HG03175 (cell line): ENCODE measurements at regions not wholly inside any gene's neighbourhood (a gene's known extent, or its start where the extent isn't known, plus 50 kb on each side); places are given as distances from the start of the nearest gene placed in this dataset.
"Not testable (repeated sequence)": the region's sequence is repeated elsewhere in the genome, so short reads cannot be mapped to it uniquely, and the experiment has no call there.

Source experiments
- ATAC-seq: cut with Tn5 transposase; IDR thresholded peaks from one replicate; pipeline ENCODE4 v1.9.1; 2021; ENCODE audit warnings: mild to moderate bottlenecking, moderate library complexity; ENCODE audit not compliant: unreplicated experiment

DNA sequence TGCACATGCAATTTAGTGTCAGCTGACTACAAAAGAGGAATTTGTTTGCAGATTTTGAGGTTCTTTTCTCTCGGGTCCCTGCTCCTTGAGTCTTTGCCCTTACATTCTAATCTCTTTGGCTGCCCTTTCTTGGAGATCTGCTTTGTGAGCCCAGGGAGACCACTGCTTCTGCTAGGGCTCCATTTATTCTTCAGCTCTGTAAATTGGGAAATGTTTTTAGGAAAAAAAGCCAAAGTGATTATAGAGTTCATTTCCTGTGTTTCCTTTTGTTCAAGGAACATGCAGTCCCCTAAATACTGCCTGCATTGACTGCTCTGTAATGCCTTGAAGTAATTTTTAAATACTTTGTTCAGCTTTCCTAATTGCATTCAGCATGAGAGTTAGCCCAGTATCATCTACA, 197.4 kb downstream of the CSNK1G3 start:
- no peak for ATAC-seq

DNA sequence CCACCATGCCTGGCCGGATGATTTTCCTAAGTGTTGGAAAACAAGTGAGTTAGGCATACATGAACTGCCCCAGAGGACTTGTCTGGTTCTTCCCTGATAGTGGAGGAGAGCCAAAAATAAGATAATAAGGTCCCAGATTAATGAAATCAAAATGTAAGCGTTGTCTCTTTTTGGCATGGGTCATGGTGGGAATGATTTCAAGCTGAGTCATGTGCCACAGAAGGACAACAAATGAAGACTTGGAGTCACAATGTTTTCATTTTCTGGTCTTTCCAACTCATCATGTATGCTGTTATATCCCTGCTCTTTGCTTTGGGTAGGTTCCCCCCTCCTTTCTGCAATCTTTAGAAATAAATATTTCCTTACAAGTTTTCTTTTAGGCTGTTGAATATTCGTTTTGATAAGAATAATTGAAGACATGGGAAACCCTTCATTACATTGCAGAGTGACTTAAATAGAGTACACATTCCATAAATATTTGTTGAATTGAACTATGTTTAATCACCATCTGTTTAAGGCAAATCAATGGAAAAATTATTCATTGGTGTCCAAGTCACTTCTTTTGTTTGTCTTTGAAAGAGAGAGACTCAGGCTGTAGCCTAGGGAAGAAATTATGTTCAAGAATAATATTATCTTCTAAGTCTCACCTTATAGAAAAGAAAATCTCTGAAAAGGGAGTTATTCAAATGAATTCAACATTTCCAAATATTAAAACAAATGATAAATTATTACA, 196.3 kb downstream of the CSNK1G3 start:
- no peak for ATAC-seq

DNA sequence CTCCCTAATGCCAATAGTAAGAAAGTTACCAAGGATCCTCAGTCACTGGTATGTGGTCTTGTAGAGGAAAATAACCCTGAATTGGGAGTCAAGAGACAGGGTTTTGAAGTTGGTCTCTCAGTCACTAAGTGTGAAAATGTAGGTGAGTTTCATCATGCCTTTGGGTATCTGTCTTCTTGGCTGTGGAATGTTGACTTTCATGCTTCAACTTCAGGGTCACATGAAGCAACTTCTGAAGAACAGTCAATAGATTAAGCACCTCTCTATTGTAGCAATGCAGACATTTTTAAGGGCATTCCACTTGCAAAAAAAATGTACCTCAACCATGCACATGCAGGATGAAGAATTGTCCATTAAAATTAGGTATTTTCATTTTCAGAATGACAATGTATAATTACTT, 194.6 kb downstream of the CSNK1G3 start:
- ATAC-seq: no peak

DNA sequence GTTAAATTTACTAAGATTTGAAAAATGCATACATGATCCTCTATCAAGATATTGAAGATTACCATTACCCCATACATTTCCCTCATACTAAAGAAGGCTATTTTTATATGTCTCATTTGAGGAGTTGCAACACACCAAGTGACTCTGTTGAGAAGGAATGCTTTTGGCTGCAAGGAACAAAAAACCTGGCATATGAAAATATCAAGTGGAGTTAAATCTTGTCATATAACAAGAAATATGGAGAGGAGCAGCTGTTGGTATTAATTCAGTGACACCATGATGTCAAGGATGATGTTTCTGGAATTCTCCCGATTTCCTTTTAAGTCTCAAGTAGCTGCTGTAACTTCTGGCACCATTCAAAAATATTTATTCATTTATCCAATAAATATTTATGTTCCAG, 193.8 kb downstream of the CSNK1G3 start:
- no peak for ATAC-seq

DNA sequence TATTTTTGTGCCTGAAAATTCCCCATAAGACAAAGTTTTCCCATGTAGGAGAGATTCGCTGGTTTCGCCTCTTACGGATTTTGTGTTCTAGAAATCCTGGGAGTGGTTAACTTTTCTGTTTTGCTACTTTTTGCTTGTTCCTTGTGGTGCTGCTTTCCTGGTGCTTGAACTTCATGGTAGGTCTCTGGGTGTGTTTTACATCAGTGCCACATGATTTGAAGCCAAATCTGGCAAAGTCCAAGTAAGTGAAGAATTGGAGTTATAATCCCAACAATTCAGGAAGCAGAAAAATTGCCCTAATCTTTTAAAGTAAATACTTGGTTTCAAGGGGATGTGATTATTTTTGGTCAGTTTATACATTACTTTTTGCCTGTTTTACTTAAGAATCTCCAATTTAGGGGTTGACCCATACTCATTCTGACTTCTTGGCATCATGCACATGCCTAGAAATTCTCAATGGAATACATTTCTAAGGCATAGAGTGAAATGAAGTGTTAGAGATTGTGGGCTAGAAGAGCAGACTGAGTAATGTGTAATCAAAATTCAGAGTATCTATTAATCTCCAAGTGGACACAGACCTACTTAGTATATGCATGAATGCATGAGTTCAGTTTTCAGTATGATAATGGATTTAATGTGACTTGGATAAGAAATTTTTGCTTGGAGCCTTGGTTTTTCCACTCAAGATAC, 189.7 kb downstream of the CSNK1G3 start:
- ATAC-seq: no peak

DNA sequence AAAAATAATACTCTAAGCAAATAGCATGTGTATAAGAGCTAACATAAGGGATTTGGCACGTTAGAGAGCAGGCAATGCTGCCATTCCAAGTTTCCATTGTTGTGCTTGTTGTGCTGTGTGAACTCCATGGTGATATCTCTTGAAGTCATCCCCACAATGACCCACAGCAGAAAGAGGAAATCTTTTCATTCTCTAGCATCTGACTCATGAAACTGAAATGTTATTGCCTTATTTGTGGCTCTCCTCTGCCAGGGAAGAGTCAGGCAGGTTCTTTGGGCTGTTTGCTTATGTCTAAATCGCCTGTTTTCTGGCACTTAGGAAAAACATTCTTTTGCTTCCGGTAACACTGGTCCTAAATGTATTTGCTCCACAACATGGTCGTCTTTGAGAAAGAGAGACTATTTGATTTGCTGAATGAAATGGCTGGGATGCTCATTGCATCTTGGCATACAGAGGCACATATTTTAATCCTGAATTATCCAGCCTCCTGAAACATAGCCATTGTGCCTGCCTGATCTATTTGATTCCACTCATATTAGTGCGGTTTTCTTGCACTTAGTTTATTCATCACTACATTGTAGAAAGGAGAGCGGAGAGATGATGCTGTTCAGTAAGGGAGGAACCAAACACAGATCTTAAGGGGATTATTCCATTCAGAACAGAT, 188.8 kb downstream of the CSNK1G3 start:
- no peak for ATAC-seq

DNA sequence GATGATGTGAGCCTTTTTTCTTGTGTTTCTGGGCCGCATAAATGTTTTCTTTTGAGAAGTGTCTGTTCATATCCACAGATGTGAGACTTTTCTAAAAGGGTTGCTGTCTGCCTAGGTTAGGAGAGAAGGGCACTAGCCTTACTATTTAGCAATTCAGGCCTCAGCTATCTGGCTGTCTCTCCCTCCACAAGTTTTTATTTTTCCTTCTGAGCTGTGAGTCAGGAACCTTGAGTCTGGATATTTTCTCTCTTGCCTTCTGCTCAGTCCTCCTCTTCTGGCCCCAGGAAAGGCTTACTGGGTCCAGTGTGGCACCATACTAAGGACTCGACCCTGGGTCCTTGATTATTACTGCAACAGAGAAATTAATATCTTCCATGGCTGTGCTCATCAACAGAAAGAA, 187.6 kb downstream of the CSNK1G3 start:
- no peak for ATAC-seq

DNA sequence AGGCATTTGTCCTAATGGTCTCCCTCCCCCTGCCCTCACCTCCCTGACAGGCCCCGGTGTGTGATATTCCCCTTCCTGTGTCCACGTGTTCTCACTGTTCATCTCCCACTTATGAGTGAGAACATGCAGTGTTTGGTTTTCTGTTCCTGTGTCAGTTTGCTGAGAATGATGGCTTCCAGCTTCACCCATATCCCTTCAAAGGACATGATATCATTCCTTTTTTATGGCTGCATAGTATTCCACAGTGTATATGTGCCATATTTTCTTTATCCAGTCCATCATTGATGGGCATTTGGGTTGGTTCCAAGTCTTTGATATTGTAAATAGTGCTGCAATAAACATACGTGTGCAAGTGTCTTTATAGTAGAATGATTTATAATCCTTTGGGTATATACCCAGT, 187.0 kb downstream of the CSNK1G3 start:
- ATAC-seq: not testable (repeated sequence)

DNA sequence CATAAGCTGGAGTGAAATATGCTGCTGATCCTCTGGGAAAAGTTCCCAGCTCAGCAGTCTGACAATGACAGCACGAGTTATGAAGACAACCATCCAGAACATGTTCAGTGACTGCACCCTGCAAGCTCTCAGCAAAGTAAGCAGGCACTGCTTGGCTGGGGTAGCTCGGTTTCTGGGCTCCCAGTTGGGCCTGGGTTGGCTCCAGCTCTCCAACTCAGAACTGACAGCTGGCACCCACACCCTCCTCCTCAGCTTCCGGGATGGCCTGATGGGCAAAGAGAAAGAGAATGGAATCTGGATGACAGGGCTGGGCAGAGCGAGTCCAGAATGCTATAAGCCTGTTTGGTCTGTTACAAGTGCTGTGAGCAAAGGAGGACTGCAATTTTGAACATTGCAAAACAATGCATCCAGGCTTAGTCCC, 185.0 kb downstream of the CSNK1G3 start:
- ATAC-seq: no peak

DNA sequence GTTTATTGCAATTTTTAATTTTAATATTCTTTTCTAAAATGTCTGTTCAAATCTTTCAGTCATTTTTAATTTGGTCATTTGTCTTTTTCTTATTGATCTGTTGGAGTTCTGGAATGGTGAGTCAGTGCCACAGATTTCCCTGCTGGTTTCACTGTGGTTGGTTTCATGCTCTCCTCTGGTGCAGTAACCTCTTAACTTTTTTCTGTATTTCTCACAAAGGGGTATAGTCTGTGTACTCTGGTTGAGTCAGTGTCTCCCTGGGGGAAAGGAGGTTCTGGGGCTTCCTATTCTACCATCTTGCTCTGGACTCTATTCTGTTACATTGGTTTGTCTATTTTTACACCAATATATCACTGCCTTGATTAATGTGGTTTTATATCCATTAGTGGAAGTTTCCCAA, 178.8 kb downstream of the CSNK1G3 start:
- ATAC-seq: no peak

DNA sequence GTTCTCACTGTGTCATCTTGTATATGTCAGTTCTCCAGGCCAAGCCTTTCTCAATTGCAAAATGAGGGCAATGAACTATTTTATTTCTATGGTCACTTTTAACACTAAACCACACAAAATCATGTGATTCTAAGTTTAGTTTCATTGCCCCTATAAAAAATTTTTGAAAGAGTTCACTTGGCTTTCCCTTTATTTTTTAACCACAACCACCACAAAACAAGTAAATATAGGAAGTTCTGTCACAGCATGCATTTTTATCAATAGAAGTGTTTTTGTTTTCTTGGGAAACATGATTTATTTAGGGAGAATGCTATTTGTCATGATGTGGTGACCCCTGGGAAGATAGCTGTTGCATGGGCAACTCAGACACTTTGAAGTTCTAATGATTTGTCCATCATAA, 169.1 kb downstream of the CSNK1G3 start:
- ATAC-seq: no peak

DNA sequence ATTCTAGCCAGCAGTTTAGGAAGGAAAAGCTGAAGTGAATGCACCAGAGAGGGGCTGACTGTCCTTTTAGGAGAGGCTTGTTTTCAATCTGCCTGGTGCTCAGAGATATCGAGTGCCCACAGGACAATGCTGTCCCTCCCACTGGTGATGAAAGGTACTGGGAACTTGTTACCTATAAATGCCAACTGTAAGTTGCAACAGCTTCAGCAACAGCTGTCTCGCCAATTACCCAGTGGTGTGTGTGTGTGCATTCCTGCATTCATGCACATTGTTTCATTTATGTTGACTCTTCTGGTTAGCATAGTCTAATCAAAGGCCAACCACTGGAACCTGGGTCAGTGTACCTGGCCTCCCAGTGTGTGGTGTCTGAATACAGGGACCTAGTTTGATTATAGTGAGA, 161.1 kb downstream of the CSNK1G3 start:
- no peak for ATAC-seq

DNA sequence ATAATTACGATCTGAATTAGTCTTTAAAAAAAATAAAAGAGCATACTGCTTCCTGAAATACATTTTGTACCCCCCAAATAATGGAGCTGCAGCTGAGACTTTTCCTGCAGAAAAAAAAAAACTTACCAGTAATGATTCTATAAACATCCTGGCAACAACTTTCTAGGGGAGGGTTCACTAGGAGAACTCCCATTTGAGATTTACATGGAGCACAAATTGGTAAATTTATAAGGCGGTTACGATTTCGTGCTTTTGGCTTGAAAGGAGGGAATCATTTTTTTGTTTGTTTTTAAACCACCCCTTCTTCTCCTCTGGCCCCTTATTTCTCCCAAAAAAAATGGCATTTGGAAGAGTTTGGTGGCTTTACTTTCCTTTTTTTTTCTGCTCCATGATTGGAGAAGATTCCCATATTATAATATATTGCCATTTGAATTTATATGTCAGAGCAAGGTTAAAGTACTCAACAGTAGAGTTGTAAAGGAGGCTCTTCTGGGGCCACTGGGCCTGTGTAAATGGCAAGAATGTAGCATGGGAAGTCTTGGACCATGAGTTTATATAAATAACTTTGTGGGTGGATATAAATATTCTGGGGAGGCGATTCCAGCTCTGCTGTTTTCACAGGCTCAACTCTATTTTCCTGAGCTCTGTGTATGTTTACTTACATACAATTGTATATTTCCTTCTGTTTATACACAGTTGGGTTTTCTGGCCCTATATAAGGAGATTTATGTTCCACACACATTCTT, 159.9 kb downstream of the CSNK1G3 start:
- ATAC-seq: no peak

DNA sequence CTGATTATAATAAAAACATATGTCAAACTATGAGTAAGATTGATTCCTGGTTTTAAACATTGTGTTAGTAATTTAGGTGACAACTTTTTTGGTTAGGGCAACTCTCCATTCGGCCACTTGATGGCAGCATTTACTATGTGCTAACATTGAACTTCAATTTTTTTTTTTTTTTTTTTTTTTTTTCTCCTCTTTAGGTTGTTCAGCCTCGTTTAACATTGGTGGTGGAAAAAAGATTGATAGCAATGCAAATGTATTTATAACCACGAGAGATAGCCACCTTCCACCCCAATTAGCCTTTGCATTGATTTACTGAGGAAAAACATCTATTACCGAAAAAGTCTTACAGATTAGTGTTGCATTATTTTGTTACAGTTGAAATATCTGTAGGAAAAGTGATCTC, 159.1 kb downstream of the CSNK1G3 start:
- ATAC-seq: peak; percentile 76
